Duodenal mucosa (tissue), 2 donors: ENCODE measurements at regions not wholly inside any gene's neighbourhood (a gene's known extent, or its start where the extent isn't known, plus 50 kb on each side); places are given as distances from the start of the nearest gene placed in this dataset.
"Not testable (repeated sequence)": the region's sequence is repeated elsewhere in the genome, so short reads cannot be mapped to it uniquely, and the experiment has no call there.

Source experiments
- H3K27ac ChIP-seq: one replicate; pipeline ENCODE4 v1.7.0; 2013; ENCODE audit warnings: low read depth, low read length
- H3K27me3 ChIP-seq, 2 donors: one replicate each; pipeline ENCODE4 v1.7.0; 2013; ENCODE audit warnings: low read length in 2 of 2, control low read depth in 1 of 2; ENCODE audit not compliant: insufficient read depth in 2 of 2, control insufficient read depth in 1 of 2
- H3K36me3 ChIP-seq, 2 donors: one replicate each; pipeline ENCODE4 v1.7.0; 2013; ENCODE audit warnings: low read length in 2 of 2, control low read depth in 1 of 2; ENCODE audit not compliant: insufficient read depth in 2 of 2, control insufficient read depth in 1 of 2
- H3K4me1 ChIP-seq, 2 donors: one replicate each; pipeline ENCODE4 v1.7.0; 2013; ENCODE audit warnings: low read length in 2 of 2, control low read depth in 1 of 2; ENCODE audit not compliant: insufficient read depth in 2 of 2, control insufficient read depth in 1 of 2
- H3K4me3 ChIP-seq, 2 donors: one replicate each; pipeline ENCODE4 v1.7.0; 2013; ENCODE audit warnings: low read length in 2 of 2, low read depth in 1 of 2
- H3K9ac ChIP-seq, 2 donors: one replicate each; pipeline ENCODE4 v1.7.0; 2013; ENCODE audit warnings: low read length in 2 of 2, low read depth in 1 of 2
- H3K9me3 ChIP-seq, 2 donors: one replicate each; pipeline ENCODE4 v1.7.0; 2013; ENCODE audit warnings: low read length in 2 of 2, control low read depth in 1 of 2; ENCODE audit not compliant: control insufficient read depth in 1 of 2

DNA sequence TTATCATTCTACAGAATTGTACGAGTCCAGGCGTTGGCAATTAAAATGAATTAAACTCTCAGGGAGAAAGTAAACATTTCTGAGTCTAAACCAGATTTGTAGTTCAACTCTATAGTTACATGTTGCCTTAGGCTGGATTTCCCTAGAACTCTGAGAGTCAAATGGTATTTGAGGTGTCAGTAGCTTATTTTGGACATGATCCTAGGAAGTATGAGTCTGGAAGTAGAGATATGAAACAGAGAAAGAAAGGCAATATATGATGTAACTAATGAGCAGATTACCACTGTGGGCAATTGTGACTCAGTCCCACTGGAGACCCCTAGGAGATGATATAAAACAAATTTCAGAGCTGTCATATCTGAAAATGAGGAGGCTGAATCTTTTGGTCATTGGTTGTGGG, 199.1 kb upstream of the UBE2E3 start:
- H3K4me3 ChIP-seq, result no peak overlapping the region
- no peak overlapping the region for H3K9ac ChIP-seq
- no peaks in the 10 kb centered on the region for H3K4me1 ChIP-seq
- H3K27ac ChIP-seq, result no peak overlapping the region
- no peaks in the 10 kb centered on the region for H3K36me3 ChIP-seq
- H3K27me3 ChIP-seq, result no peaks in the 10 kb centered on the region
- H3K9me3 ChIP-seq, result no peaks in the 10 kb centered on the region

DNA sequence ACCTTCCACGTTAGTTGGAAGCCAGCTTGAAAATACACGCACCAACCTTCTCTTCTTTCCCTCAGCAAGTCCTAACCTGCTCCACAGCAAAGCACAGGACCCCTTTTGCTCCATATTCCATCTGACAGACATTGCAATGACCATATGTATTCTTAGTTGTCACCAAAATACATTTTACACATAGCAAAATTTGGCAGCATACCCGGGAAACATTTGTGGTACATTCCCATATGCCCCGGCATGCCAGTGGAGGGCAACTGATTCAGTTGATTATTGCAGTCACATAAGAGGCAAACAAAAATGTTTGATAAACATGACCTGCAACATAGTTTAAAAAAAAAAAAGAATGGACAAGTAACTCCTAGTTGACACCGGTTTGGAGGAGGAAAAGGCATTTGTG, 202.1 kb upstream of the UBE2E3 start:
- H3K9ac ChIP-seq, result no peak overlapping the region
- no peaks in the 10 kb centered on the region for H3K9me3 ChIP-seq
- H3K4me3 ChIP-seq, result no peak overlapping the region
- H3K27ac ChIP-seq, result no peak overlapping the region
- H3K36me3 ChIP-seq, result no peaks in the 10 kb centered on the region
- H3K27me3 ChIP-seq, result no peaks in the 10 kb centered on the region
- no peaks in the 10 kb centered on the region for H3K4me1 ChIP-seq

DNA sequence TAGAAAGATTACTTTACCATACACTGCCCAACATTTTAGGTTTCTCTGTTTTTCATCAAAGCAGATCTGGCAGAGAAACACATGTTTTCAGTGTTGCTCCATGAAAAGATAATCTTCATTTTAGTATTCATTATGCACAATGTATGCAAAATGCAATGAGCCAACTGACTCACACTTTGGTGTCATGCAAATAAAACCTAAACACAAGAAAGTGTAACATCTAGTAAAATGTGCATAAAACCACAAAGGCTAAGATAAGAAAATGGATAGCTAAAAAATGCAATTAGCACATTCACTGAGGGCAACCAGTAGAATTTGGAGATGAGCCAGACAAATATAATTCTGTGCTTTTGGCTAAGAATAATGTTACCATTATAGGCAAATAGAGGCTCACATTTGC, 203.5 kb upstream of the UBE2E3 start:
- H3K9me3 ChIP-seq, result no peaks in the 10 kb centered on the region

DNA sequence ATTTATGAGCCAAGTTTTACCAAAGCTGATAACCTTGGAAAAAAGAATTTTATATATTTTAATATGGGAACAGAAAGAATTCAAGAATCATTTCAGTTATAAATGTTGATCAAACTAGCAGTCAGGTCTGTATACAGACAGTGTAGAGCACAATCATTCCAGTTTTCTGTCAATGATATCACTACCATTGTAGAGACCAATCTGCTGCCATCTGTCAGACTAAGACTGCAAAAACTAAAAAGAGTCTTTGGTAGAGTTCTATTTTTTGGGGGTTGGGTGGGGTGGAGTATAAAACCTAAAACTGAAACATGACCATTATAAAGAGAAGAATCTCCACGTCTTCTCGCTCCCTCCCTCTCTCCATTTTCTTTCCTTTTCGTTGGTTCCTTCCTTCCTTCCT, 204.7 kb upstream of the UBE2E3 start:
- Histone ChIP-seq H3K9me3 (no peaks in the 10 kb centered on the region), H3K4me3 (no peak overlapping the region), H3K36me3 (no peaks in the 10 kb centered on the region), H3K27me3 (no peaks in the 10 kb centered on the region), H3K27ac (no peak overlapping the region), H3K4me1 (no peaks in the 10 kb centered on the region), H3K9ac (no peak overlapping the region)

More for the DNA sequence above, 203.5 kb upstream of the UBE2E3 start:
- no peak overlapping the region for H3K9ac ChIP-seq
- no peaks in the 10 kb centered on the region for H3K27me3 ChIP-seq
- no peaks in the 10 kb centered on the region for H3K4me1 ChIP-seq
- H3K4me3 ChIP-seq, result no peak overlapping the region
- H3K36me3 ChIP-seq, result no peaks in the 10 kb centered on the region
- H3K27ac ChIP-seq, result no peak overlapping the region

DNA sequence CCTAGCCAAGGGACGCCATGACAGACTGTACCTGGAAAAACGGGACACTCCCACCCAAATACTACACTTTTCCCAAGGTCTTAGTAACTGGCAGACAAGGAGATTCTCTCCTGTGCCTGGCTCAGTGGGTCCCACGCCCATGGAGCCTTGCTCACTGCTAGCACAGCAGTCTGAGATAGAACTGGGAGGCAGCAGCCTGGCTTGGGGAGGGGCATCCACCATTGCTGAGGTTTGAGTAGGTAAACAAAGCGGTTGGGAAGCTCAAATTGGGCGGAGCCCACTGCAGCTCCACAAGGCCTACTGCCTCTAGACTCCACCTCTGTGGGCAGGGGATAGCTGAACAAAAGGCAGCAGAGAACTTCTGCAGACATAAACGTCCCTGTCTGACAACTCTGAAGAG, 215.1 kb upstream of the UBE2E3 start:
- not testable (repeated sequence) for H3K27ac ChIP-seq, H3K9ac ChIP-seq, H3K27me3 ChIP-seq, H3K9me3 ChIP-seq, H3K36me3 ChIP-seq, H3K4me3 ChIP-seq, H3K4me1 ChIP-seq

DNA sequence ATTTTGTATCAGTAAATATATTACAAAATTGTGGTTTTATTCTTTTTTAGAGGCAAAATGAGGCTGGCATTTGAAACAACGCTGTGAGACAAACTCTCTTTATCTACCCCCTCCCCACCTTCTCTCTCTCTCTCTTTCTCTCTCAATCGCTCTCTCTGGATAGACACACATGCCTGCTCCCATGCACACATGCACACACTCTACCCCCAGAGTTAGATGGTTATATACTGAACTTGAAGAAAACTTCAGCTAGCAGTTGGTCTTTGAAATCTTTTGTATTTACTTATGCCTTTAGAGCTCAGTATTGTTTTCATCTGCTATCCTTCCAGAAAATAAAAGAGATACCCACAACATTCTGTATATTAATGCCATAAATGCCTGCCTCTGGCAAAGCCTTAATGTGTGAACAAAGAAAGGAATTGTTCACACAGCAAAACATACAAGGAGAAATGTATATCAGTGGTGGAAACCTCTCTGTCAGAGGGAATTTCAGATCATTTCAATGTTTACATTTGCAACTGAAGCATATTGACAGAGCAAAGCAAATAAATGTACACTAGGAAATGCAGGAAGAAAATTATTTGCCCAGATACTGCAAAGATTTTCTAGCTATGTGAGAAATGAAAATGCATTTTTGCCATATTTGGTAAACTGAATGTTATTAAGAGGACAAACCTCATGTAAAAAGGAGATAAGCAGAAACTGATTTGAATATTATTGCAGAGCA, 217.0 kb upstream of the UBE2E3 start:
- H3K27me3 ChIP-seq, result no peaks in the 10 kb centered on the region
- no peak overlapping the region for H3K9ac ChIP-seq
- H3K27ac ChIP-seq, result no peak overlapping the region
- no peak overlapping the region for H3K4me3 ChIP-seq
- H3K9me3 ChIP-seq, result no peaks in the 10 kb centered on the region
- no peaks in the 10 kb centered on the region for H3K36me3 ChIP-seq
- no peaks in the 10 kb centered on the region for H3K4me1 ChIP-seq

DNA sequence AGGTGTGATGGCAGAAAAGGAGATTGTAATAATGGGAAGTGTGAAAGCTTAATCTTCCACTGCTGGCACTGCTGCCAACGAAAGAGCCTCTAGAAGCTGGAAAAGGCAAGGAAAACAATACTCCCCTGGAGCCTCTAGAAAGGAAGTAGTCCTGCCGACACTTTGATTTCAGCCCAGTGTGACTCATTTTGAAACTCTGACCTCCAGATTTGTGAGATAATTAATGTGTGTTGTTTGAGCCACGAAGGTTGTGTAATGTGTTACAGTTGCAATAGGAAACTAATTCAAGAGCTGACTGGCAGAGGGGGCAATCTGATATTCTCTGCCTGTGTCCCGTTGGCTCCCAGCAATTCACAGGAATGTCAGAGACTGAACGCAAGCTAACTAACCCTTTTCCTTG, 219.2 kb upstream of the UBE2E3 start:
- Histone ChIP-seq H3K4me1 (no peaks in the 10 kb centered on the region), H3K4me3 (no peak overlapping the region), H3K27ac (no peak overlapping the region), H3K9ac (no peak overlapping the region), H3K36me3 (no peaks in the 10 kb centered on the region), H3K9me3 (no peaks in the 10 kb centered on the region), H3K27me3 (no peaks in the 10 kb centered on the region)

DNA sequence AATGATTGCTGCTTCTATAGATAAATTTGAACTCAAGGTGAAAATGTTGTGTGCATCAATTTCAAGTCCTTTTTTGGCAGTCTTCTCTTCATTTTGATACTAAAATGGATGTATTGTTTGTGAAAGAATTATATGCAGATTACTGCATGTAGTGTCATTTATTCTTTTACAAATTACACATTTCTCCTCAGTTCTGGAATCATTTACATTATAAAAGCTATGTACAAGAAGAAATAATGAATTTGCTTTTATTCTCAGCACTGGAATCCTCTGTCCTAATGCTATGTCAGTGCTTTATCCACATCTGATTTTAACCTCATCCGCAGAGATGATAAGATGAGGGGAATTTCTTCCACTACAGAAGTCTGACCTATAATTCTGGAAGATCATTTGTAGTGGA, 220.8 kb upstream of the UBE2E3 start:
- Histone ChIP-seq H3K27me3 (no peaks in the 10 kb centered on the region), H3K9me3 (no peaks in the 10 kb centered on the region), H3K36me3 (no peaks in the 10 kb centered on the region), H3K27ac (no peak overlapping the region), H3K9ac (no peak overlapping the region), H3K4me1 (no peaks in the 10 kb centered on the region), H3K4me3 (no peak overlapping the region)

DNA sequence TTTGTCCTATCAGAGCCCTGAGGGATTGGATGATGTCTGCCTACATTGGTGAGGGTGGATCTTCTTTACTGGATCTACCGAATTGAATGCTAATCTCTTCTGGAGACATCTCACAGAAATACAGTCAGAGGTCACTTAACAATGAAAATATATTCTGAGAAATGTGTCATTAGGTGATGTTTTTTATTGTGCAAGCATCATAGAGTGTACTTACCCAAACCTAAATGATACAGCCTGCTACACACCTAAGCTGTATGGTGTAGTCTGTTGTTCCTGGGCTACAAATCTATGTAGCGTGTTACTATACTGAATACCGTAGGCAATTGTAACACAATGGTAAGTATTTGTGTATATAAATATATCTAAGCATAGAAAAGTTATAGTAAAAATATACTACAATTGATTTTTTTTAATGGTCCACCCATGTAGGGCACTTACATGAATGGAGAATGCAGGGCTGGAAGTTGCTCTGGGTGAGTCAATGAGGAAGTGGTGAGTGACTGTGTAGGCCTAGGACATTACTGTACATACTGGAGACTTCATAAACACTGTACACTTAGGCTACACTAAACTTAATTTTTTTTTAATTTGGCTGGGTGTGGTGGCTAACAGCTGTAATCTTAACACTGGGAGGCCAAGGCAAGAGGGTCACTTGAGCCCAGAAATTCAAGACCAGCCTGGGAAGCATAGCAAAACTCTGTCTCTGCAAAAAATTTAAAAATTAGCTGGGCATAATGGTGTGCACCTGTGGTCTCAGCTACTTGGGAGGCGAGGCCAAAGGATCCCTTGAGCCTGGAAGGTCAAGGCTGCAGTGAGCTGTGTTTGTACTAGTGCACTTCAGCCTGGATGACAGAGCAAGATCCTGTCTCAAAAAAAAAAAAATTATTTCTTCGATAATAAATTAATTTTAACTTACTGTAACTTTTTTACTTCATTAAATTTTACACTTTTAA, 226.3 kb upstream of the UBE2E3 start:
- Histone ChIP-seq H3K4me1 (no peaks in the 10 kb centered on the region), H3K27me3 (no peaks in the 10 kb centered on the region), H3K9ac (no peak overlapping the region), H3K4me3 (no peak overlapping the region), H3K36me3 (no peaks in the 10 kb centered on the region), H3K9me3 (no peaks in the 10 kb centered on the region), H3K27ac (no peak overlapping the region)

DNA sequence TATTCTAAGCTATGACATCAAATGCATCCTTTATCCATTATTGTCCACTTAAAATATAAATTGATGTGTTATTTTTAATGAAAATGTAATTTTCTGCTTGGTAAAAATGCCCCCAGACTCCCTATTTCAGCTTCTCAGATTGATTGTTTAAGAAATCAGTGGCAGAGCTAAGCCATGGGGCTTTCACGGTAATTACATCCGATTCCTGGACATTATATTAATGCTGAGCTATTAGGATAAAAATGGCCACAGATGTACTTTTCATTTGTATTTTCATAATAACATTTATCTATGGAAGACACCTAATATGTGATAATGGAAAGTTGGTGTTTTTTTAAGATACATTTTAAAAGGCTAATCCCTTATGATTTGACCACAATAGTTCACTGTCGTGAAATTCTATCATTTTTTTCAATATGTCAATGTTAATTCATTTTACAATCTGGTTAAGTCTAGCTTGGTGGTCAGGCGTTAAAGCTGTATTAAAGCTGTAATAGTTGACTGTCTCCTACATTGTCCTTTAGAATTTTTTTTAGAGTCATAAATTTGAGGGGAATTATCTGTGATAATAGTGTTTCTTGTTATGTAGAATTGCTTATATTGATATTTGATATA, 229.0 kb upstream of the UBE2E3 start:
- Histone ChIP-seq H3K36me3 (no peaks in the 10 kb centered on the region), H3K9me3 (no peaks in the 10 kb centered on the region)

More for the DNA sequence above, 229.0 kb upstream of the UBE2E3 start:
- Histone ChIP-seq H3K4me3 (no peak overlapping the region), H3K27ac (no peak overlapping the region), H3K4me1 (no peaks in the 10 kb centered on the region), H3K9ac (no peak overlapping the region), H3K27me3 (no peaks in the 10 kb centered on the region)
